ENCODE measurements at regions not wholly inside any gene's neighbourhood (a gene's known extent, or its start where the extent isn't known, plus 50 kb on each side); places are given as distances from the start of the nearest gene placed in this dataset.

DNA sequence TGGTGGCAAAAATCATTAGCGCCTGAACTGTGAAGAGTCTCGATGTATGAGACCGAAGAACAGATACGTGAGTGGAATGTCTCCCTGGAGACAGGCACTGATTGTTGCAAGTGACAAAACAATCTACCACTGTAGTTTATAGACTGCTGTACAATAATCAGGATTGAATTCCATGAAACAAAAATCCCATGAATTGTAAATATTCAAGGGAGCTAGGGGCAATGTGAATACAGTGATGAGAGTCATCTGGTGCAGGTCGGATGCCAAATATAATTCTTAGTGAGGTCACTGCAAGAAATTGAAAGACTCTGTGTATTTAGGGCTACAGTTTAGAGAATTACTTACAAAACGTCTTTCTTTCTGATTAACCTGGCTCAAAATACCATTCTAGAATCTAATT lies 594.4 kb upstream of the VSTM2A start:
- Histone ChIP-seq H3K4me3 (no peak overlapping the region), H3K9me3 (no peaks in the 10 kb centered on the region), H3K27ac (no peak overlapping the region), H3K27me3 (no peaks in the 10 kb centered on the region), H3K36me3 (replicated peaks in 1 of 2; ENCODE audit: insufficient read depth in 1 of 2, low read depth in 2 of 2) (no peaks in the 10 kb centered on the region), H3K4me1 (no peaks in the 10 kb centered on the region)
- ATAC-seq (no peak), DNase-seq (no peak)
- 57 to 59% methylated on average over 6 of the region's 6 CpGs for WGBS, 2 donors
- intact Hi-C loops (cut with DNase I): no loop called here
- TF ChIP-seq POLR2A (IDR thresholded peaks at IDR 0.05): no peak
- TF ChIP-seq, protein P1, sequence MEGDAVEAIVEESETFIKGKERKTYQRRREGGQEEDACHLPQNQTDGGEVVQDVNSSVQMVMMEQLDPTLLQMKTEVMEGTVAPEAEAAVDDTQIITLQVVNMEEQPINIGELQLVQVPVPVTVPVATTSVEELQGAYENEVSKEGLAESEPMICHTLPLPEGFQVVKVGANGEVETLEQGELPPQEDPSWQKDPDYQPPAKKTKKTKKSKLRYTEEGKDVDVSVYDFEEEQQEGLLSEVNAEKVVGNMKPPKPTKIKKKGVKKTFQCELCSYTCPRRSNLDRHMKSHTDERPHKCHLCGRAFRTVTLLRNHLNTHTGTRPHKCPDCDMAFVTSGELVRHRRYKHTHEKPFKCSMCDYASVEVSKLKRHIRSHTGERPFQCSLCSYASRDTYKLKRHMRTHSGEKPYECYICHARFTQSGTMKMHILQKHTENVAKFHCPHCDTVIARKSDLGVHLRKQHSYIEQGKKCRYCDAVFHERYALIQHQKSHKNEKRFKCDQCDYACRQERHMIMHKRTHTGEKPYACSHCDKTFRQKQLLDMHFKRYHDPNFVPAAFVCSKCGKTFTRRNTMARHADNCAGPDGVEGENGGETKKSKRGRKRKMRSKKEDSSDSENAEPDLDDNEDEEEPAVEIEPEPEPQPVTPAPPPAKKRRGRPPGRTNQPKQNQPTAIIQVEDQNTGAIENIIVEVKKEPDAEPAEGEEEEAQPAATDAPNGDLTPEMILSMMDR (IDR thresholded peaks at IDR 0.05): no peak

DNA sequence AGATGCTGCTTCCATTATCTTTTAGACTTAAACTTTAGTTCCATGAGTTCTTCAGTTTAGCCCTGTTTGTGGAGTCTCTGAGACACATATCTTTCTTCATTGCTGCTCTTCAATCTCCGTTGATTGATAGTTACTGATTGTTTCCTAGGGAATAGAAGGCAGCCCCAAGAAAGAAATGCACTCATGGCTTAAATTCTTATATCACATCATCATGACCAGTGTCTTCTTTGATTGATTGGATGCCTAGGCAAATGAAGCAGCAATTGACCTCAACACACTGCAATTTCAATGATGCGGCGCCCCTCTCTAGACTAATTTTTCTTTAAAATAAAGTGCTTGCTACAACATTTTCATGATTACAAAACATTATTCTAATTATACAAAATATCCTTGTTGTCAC lies 576.5 kb upstream of the VSTM2A start:
- TF ChIP-seq, protein P1 (IDR thresholded peaks at IDR 0.05): no peak
- TF ChIP-seq POLR2A (IDR thresholded peaks at IDR 0.05): no peak
- Histone ChIP-seq H3K4me3 (no peak overlapping the region), H3K4me1 (no peaks in the 10 kb centered on the region), H3K36me3 (replicated peaks in 1 of 2; ENCODE audit: insufficient read depth in 1 of 2, low read depth in 2 of 2) (no peaks in the 10 kb centered on the region), H3K27me3 (no peaks in the 10 kb centered on the region), H3K9me3 (no peaks in the 10 kb centered on the region), H3K27ac (no peak overlapping the region)
- DNase-seq (no peak), ATAC-seq (no peak)
- WGBS, 2 donors: 51% methylated on average over 3 of the region's 3 CpGs
- intact Hi-C loops (cut with DNase I): no loop called here

DNA sequence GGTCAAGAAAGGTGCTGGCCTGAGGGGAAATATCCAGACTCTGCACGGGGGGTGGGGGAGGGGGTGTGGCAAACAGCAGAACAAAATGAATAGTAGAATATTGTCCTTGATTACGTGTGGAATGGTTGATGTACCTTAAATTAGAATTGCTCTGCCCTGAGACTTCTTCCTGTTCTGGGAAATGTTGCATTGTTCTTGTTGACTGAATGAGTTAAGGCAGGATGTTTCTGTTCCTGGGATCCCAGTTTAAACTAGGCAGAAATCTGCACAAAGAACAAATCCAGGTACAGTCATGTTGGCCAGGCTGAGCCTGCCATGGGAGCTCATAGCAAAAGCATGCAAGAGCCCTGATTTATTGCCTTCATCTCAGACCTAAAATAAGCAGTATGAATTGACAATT lies 558.7 kb upstream of the VSTM2A start:
- 28 to 29% methylated on average over 2 of the region's 2 CpGs for WGBS, 2 donors
- no peak overlapping the region for H3K27ac ChIP-seq
- intact Hi-C loops (cut with DNase I): no loop called here
- no peaks in the 10 kb centered on the region for H3K9me3 ChIP-seq
- H3K27me3 ChIP-seq: no peaks in the 10 kb centered on the region
- TF ChIP-seq, protein P1 (IDR thresholded peaks at IDR 0.05): no peak
- TF ChIP-seq POLR2A (IDR thresholded peaks at IDR 0.05): no peak
- DNase-seq: no peak
- no peaks in the 10 kb centered on the region for H3K4me1 ChIP-seq
- ATAC-seq: no peak
- no peak overlapping the region for H3K4me3 ChIP-seq
- no peaks in the 10 kb centered on the region for H3K36me3 ChIP-seq (replicated peaks in 1 of 2; ENCODE audit: insufficient read depth in 1 of 2, low read depth in 2 of 2)

DNA sequence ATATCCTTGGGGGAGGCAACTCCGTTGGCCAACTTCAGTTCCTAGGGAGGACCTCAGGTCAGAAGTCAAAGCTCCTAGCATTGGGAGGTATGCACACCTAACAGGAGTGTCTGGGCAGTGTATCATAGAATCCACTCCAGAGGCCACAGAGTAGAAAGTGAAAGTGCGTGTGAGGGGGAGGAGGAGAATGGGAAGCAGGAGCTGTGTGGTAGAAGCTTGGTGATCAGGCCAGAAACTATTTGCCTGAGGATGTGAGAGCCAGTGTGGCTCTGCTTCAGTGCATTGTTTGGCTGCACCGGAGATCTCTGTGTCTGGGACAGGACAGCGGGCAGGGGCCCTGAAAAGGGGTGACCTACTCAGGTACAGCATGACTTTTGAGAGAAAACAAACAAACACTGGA lies 557.4 kb upstream of the VSTM2A start:
- Histone ChIP-seq H3K9me3 (no peaks in the 10 kb centered on the region), H3K4me3 (no peak overlapping the region), H3K27ac (no peak overlapping the region), H3K36me3 (replicated peaks in 1 of 2; ENCODE audit: insufficient read depth in 1 of 2, low read depth in 2 of 2) (no peaks in the 10 kb centered on the region), H3K27me3 (no peaks in the 10 kb centered on the region), H3K4me1 (no peaks in the 10 kb centered on the region)
- intact Hi-C loops (cut with DNase I): no loop called here
- TF ChIP-seq POLR2A (IDR thresholded peaks at IDR 0.05): no peak
- TF ChIP-seq, protein P1 (IDR thresholded peaks at IDR 0.05): no peak
- 54 to 56% methylated on average over 4 of the region's 4 CpGs for WGBS, 2 donors
- no peak for DNase-seq
- no peak for ATAC-seq

DNA sequence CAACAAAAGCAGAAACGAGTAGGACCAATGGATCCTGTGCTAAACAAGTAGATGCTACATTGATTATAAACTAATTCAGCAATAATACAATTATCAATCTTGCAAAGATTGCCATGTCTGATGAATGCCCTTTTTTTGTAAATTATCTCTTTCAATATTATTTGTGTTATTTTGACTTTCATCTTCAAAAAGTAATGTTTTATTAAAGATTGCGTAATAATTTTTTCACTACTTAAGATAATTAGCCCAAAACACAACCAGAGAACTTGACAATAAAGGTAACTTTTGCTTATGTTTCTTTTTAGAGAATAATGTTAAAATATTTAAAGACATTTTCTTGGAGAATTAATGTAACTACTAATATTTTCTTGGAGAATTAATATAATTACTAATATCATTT lies 553.8 kb upstream of the VSTM2A start:
- Histone ChIP-seq H3K9me3 (no peaks in the 10 kb centered on the region), H3K36me3 (replicated peaks in 1 of 2; ENCODE audit: insufficient read depth in 1 of 2, low read depth in 2 of 2) (no peaks in the 10 kb centered on the region), H3K27me3 (no peaks in the 10 kb centered on the region), H3K4me3 (no peak overlapping the region), H3K27ac (no peak overlapping the region), H3K4me1 (no peaks in the 10 kb centered on the region)
- intact Hi-C loops (cut with DNase I): no loop called here
- TF ChIP-seq, protein P1 (IDR thresholded peaks at IDR 0.05): no peak
- no peak for TF ChIP-seq POLR2A (IDR thresholded peaks at IDR 0.05)
- ATAC-seq (no peak), DNase-seq (no peak)
- 46 to 47% methylated on average over 2 of the region's 2 CpGs for WGBS, 2 donors

All from body of pancreas (tissue), 4 donors.